BJ (cell line): ENCODE measurements at regions not wholly inside any gene's neighbourhood (a gene's known extent, or its start where the extent isn't known, plus 50 kb on each side); places are given as distances from the start of the nearest gene placed in this dataset.
A peak's percentile ranks its signal among the peaks of the same experiment; 100 is the strongest.

ENCODE experiments used
- CTCF ChIA-PET: fragments of 350-600 bp; formaldehyde crosslinking; extraction: SDS; loops from one replicate; lab custom pipeline; 2021; ENCODE audit warnings: antibody characterized with exemption, inconsistent platforms; lab: Yijun Ruan, JAX
- POLR2A ChIA-PET: fragments of 300-600 bp; sonication (Branson Sonifier 250); formaldehyde crosslinking; extraction: SDS; loops from one replicate; lab custom pipeline; 2021; ENCODE audit warnings: antibody characterized with exemption; lab: Charles Lee
- DNase-seq: peaks from one replicate; pipeline ENCODE4 v3.0.0-alpha.2; 2011; ENCODE audit warnings: low read depth
- H3K27me3 ChIP-seq: 2 replicates; pipeline ENCODE4 v1.6.0; 2011; ENCODE audit warnings: low read length; ENCODE audit not compliant: control insufficient read depth, insufficient read depth
- H3K36me3 ChIP-seq: 2 replicates; pipeline ENCODE4 v1.5.1; 2011; ENCODE audit warnings: low read length; ENCODE audit not compliant: control insufficient read depth, insufficient read depth
- H3K4me3 ChIP-seq: 2 replicates; pipeline ENCODE4 v1.5.1; 2011; ENCODE audit warnings: low read depth, mild to moderate bottlenecking, control low read depth, low read length
- CTCF ChIP-seq: IDR thresholded peaks from 2 replicates; pipeline ENCODE4 v1.5.1; 2011; ENCODE audit warnings: low read depth, mild to moderate bottlenecking, control low read depth, inconsistent platforms, low read length, moderate library complexity; ENCODE audit not compliant: insufficient read depth

- Histone ChIP-seq H3K27me3 (no peaks in the 10 kb centered on the region), H3K4me3 (no peak overlapping the region), H3K36me3 (no peaks in the 10 kb centered on the region)
- TF ChIP-seq CTCF: peak; percentile 73
- POLR2A ChIA-PET: interaction anchor here (0.6 to 0.7 kb wide), 2 partner anchors 296 to 913 kb away, joined by 4 read pairs; no protein-coding TSS in a partner anchor
- CTCF ChIA-PET: interaction anchor here (0.7 to 1.8 kb wide), 11 partner anchors 12 to 1096 kb away, joined by 3 to 8 read pairs (median 4); partner anchors contain the start of gene IRS1
- peak; percentile 86 for DNase-seq
Observed at GRCh38 chr2:225889452-225889851, 489.9 kb downstream of the NYAP2 start.

- ChIA-PET CTCF (no interaction called here), POLR2A (no interaction called here)
- Histone ChIP-seq H3K4me3 (no peak overlapping the region), H3K27me3 (no peaks in the 10 kb centered on the region), H3K36me3 (no peaks in the 10 kb centered on the region)
- DNase-seq: no peak
- TF ChIP-seq CTCF: no peak
Observed at GRCh38 chr2:225867071-225867470, 467.6 kb downstream of the NYAP2 start.

GRCh38 chr2:225865468-225865867 is 466.0 kb downstream of the NYAP2 start:
- no peak for TF ChIP-seq CTCF
- DNase-seq: no peak
- H3K27me3 ChIP-seq: no peaks in the 10 kb centered on the region
- ChIA-PET POLR2A (interaction anchor here (0.6 kb wide), 1 partner anchor 200 kb away, joined by 3 read pairs; no protein-coding TSS in a partner anchor), CTCF (no interaction called here)
- H3K4me3 ChIP-seq: no peak overlapping the region
- H3K36me3 ChIP-seq: no peaks in the 10 kb centered on the region

GRCh38 chr2:225864394-225864793 is 464.9 kb downstream of the NYAP2 start:
- Histone ChIP-seq H3K36me3 (no peaks in the 10 kb centered on the region), H3K27me3 (no peaks in the 10 kb centered on the region), H3K4me3 (no peak overlapping the region)
- no peak for DNase-seq
- ChIA-PET POLR2A (no interaction called here), CTCF (no interaction called here)
- TF ChIP-seq CTCF: no peak

GRCh38 chr2:225842939-225843338 is 443.4 kb downstream of the NYAP2 start:
- Histone ChIP-seq H3K36me3 (no peaks in the 10 kb centered on the region), H3K4me3 (no peak overlapping the region), H3K27me3 (no peaks in the 10 kb centered on the region)
- DNase-seq: peak; percentile 24
- POLR2A ChIA-PET: no interaction called here
- TF ChIP-seq CTCF: no peak
- CTCF ChIA-PET: interaction anchor here (1.5 kb wide), 1 partner anchor 33 kb away, joined by 3 read pairs; no protein-coding TSS in a partner anchor
